ENCODE measurements at regions not wholly inside any gene's neighbourhood (a gene's known extent, or its start where the extent isn't known, plus 50 kb on each side); places are given as distances from the start of the nearest gene placed in this dataset.
"Not testable (repeated sequence)": the region's sequence is repeated elsewhere in the genome, so short reads cannot be mapped to it uniquely, and the experiment has no call there.

DNA sequence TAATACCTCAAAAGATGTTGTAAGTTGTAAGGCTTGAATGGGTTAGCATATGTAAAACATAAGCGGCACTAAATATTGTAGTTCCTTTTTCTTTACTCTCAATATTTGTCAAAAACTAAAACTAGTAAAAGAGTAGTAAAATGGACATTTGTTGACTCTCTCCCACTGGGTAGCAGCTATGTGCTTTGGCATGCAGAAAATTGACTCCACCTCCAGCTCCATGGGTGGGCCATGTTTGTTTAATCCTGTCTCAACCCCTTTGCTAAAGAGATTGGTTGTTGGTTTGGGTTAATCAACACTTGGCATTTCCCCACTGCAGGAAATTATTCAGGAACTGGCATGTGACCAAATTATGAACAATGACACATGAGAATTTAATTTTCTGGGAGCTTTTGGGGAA lies 114.8 kb downstream of the EOMES start:
- H3K27me3 Mint-ChIP-seq (ENCODE audit: low read depth, poor library complexity) = peaks cover 4% of the 10 kb centered on the region
- DNase-seq = no peak
- H3K36me3 Mint-ChIP-seq (ENCODE audit: low read depth) = no peaks in the 10 kb centered on the region
- H3K9me3 Mint-ChIP-seq = peaks cover 7% of the 10 kb centered on the region
- no peaks in the 10 kb centered on the region for H3K4me1 Mint-ChIP-seq
- no peak overlapping the region for H3K27ac Mint-ChIP-seq
- TF ChIP-seq, protein P1, sequence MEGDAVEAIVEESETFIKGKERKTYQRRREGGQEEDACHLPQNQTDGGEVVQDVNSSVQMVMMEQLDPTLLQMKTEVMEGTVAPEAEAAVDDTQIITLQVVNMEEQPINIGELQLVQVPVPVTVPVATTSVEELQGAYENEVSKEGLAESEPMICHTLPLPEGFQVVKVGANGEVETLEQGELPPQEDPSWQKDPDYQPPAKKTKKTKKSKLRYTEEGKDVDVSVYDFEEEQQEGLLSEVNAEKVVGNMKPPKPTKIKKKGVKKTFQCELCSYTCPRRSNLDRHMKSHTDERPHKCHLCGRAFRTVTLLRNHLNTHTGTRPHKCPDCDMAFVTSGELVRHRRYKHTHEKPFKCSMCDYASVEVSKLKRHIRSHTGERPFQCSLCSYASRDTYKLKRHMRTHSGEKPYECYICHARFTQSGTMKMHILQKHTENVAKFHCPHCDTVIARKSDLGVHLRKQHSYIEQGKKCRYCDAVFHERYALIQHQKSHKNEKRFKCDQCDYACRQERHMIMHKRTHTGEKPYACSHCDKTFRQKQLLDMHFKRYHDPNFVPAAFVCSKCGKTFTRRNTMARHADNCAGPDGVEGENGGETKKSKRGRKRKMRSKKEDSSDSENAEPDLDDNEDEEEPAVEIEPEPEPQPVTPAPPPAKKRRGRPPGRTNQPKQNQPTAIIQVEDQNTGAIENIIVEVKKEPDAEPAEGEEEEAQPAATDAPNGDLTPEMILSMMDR (IDR thresholded peaks at IDR 0.05) = no peak
- H3K4me3 Mint-ChIP-seq = no peak overlapping the region

DNA sequence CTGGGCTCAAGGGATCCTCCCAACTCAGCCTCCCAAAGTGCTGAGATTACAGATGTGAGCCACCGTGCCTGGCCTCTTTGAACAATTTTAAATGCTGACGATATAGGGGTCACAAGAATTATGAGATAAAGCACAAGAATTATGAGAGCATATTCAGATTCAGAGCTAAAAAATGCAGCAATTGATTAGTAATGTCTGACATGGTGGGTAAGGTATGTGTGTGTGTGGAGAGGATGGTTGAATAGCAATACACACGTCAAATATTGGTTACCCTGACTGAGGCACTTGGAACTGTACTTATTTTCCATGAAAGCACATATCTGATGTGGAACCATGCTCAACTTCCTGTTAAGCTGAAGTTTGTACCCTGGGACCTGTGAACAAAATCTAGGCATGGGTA lies 115.6 kb downstream of the EOMES start:
- TF ChIP-seq, protein P1 (IDR thresholded peaks at IDR 0.05) = no peak
- peaks cover 8% of the 10 kb centered on the region for H3K9me3 Mint-ChIP-seq
- H3K27ac Mint-ChIP-seq = no peak overlapping the region
- H3K27me3 Mint-ChIP-seq (ENCODE audit: low read depth, poor library complexity) = peaks cover 4% of the 10 kb centered on the region
- H3K36me3 Mint-ChIP-seq (ENCODE audit: low read depth) = no peaks in the 10 kb centered on the region
- no peak for DNase-seq
- no peaks in the 10 kb centered on the region for H3K4me1 Mint-ChIP-seq
- no peak overlapping the region for H3K4me3 Mint-ChIP-seq

GRCh38 chr3:27601311-27601710 lies 117.1 kb upstream of the SLC4A7 start:
- not testable (repeated sequence) for H3K36me3 Mint-ChIP-seq (ENCODE audit: low read depth); DNase-seq; H3K4me3 Mint-ChIP-seq; H3K9me3 Mint-ChIP-seq; H3K4me1 Mint-ChIP-seq; H3K27ac Mint-ChIP-seq; H3K27me3 Mint-ChIP-seq (ENCODE audit: low read depth, poor library complexity)

- not testable (repeated sequence) for H3K27ac Mint-ChIP-seq; H3K4me1 Mint-ChIP-seq; DNase-seq; H3K27me3 Mint-ChIP-seq (ENCODE audit: low read depth, poor library complexity); H3K4me3 Mint-ChIP-seq; H3K9me3 Mint-ChIP-seq; H3K36me3 Mint-ChIP-seq (ENCODE audit: low read depth)
Observed at GRCh38 chr3:27599741-27600140, 115.6 kb upstream of the SLC4A7 start.

GRCh38 chr3:27596921-27597320 lies 112.7 kb upstream of the SLC4A7 start:
- H3K27me3 Mint-ChIP-seq (ENCODE audit: low read depth, poor library complexity) = no peaks in the 10 kb centered on the region
- no peak overlapping the region for H3K4me3 Mint-ChIP-seq
- H3K36me3 Mint-ChIP-seq (ENCODE audit: low read depth) = no peaks in the 10 kb centered on the region
- TF ChIP-seq, protein P1 (IDR thresholded peaks at IDR 0.05) = no peak
- DNase-seq = no peak
- H3K9me3 Mint-ChIP-seq = no peaks in the 10 kb centered on the region
- H3K27ac Mint-ChIP-seq = no peak overlapping the region
- H3K4me1 Mint-ChIP-seq = no peaks in the 10 kb centered on the region

DNA sequence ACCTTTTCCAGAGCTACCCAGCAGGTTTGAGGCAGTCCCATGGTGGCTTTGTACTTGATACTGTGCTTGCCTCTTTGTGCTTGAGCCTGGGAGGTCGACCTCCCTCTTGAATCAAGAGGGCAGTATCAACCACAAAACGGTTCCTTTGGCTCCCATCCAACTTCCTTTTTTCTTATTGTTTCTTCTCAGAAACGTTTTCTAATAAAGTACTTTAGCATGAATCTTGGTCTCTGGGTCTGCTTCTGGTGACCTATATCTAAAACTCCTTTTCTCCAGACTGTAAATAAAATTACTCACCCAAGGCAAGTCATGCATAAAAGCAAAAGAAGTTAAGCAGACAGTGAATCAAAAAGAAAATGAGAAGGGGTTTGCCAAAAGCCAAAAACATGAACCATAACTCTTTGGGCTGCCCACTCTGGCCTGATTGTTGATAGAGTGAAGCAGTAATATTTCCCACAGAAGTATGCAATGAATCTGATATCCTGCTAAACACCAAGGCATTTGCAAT lies 112.2 kb upstream of the SLC4A7 start:
- no peak overlapping the region for H3K27ac Mint-ChIP-seq
- no peak overlapping the region for H3K4me3 Mint-ChIP-seq
- H3K36me3 Mint-ChIP-seq (ENCODE audit: low read depth) = no peaks in the 10 kb centered on the region
- peaks cover 5% of the 10 kb centered on the region for H3K4me1 Mint-ChIP-seq
- DNase-seq = no peak
- TF ChIP-seq, protein P1 (IDR thresholded peaks at IDR 0.05) = no peak
- no peaks in the 10 kb centered on the region for H3K27me3 Mint-ChIP-seq (ENCODE audit: low read depth, poor library complexity)
- H3K9me3 Mint-ChIP-seq = no peaks in the 10 kb centered on the region

- H3K27me3 Mint-ChIP-seq (ENCODE audit: low read depth, poor library complexity) = no peaks in the 10 kb centered on the region
- TF ChIP-seq, protein P1 (IDR thresholded peaks at IDR 0.05) = no peak
- H3K4me1 Mint-ChIP-seq = peaks cover 15% of the 10 kb centered on the region
- H3K9me3 Mint-ChIP-seq = no peaks in the 10 kb centered on the region
- DNase-seq = no peak
- H3K27ac Mint-ChIP-seq = no peak overlapping the region
- no peak overlapping the region for H3K4me3 Mint-ChIP-seq
- H3K36me3 Mint-ChIP-seq (ENCODE audit: low read depth) = no peaks in the 10 kb centered on the region
Observed at GRCh38 chr3:27594096-27594690, 110.0 kb upstream of the SLC4A7 start.

Data from nephron progenitor cell (in vitro differentiated cells).